ENCODE measurements at regions not wholly inside any gene's neighbourhood (a gene's known extent, or its start where the extent isn't known, plus 50 kb on each side); places are given as distances from the start of the nearest gene placed in this dataset.

GRCh38 chr1:56183151-56183550, 396.2 kb downstream of the PLPP3 start:
- H3K4me2 ChIP-seq (ENCODE audit: low read length): no peak overlapping the region
- H3K79me2 ChIP-seq (ENCODE audit: low read length): no peaks in the 10 kb centered on the region
- H3K27me3 ChIP-seq (ENCODE audit: low read depth, low read length): no peaks in the 10 kb centered on the region
- H3K4me3 ChIP-seq (ENCODE audit: low read length): no peak overlapping the region
- TF ChIP-seq CTCF (IDR thresholded peaks at IDR 0.05; ENCODE audit: low read depth, low read length): no peak
- TF ChIP-seq EZH2phosphoT487 (IDR thresholded peaks at IDR 0.05; ENCODE audit: low read depth): no peak
- no peak overlapping the region for H3K9ac ChIP-seq (ENCODE audit: low read length)
- no peaks in the 10 kb centered on the region for H3K9me3 ChIP-seq (ENCODE audit: insufficient read depth, low read length)
- H4K20me1 ChIP-seq (ENCODE audit: insufficient read depth, low read length): no peaks in the 10 kb centered on the region
- no peak overlapping the region for H2AFZ ChIP-seq (ENCODE audit: low read depth, low read length)
- no peak overlapping the region for H3K27ac ChIP-seq (ENCODE audit: low read length)
- H3K4me1 ChIP-seq (ENCODE audit: low read length): no peaks in the 10 kb centered on the region
- no peaks in the 10 kb centered on the region for H3K36me3 ChIP-seq (replicated peaks; ENCODE audit: low read depth, low read length)

- H3K79me2 ChIP-seq (ENCODE audit: low read length): no peaks in the 10 kb centered on the region
- H2AFZ ChIP-seq (ENCODE audit: low read depth, low read length): no peak overlapping the region
- TF ChIP-seq CTCF (IDR thresholded peaks at IDR 0.05; ENCODE audit: low read depth, low read length) (no peak), EZH2phosphoT487 (IDR thresholded peaks at IDR 0.05; ENCODE audit: low read depth) (no peak)
- H3K27me3 ChIP-seq (ENCODE audit: low read depth, low read length): no peaks in the 10 kb centered on the region
- H3K4me2 ChIP-seq (ENCODE audit: low read length): no peak overlapping the region
- no peaks in the 10 kb centered on the region for H4K20me1 ChIP-seq (ENCODE audit: insufficient read depth, low read length)
- H3K9me3 ChIP-seq (ENCODE audit: insufficient read depth, low read length): no peaks in the 10 kb centered on the region
- H3K36me3 ChIP-seq (replicated peaks; ENCODE audit: low read depth, low read length): no peaks in the 10 kb centered on the region
- no peak overlapping the region for H3K4me3 ChIP-seq (ENCODE audit: low read length)
- no peak overlapping the region for H3K27ac ChIP-seq (ENCODE audit: low read length)
- H3K9ac ChIP-seq (ENCODE audit: low read length): no peak overlapping the region
- H3K4me1 ChIP-seq (ENCODE audit: low read length): no peaks in the 10 kb centered on the region
These were observed 398.7 kb downstream of the PLPP3 start for GRCh38 chr1:56180520-56181190.

GRCh38 chr1:56179543-56179942, 399.8 kb downstream of the PLPP3 start:
- Histone ChIP-seq H3K9ac (ENCODE audit: low read length) (no peak overlapping the region), H3K27me3 (ENCODE audit: low read depth, low read length) (no peaks in the 10 kb centered on the region), H3K27ac (ENCODE audit: low read length) (no peak overlapping the region), H4K20me1 (ENCODE audit: insufficient read depth, low read length) (no peaks in the 10 kb centered on the region), H2AFZ (ENCODE audit: low read depth, low read length) (no peak overlapping the region), H3K36me3 (replicated peaks; ENCODE audit: low read depth, low read length) (no peaks in the 10 kb centered on the region), H3K4me1 (ENCODE audit: low read length) (no peaks in the 10 kb centered on the region), H3K4me2 (ENCODE audit: low read length) (no peak overlapping the region), H3K9me3 (ENCODE audit: insufficient read depth, low read length) (no peaks in the 10 kb centered on the region), H3K79me2 (ENCODE audit: low read length) (no peaks in the 10 kb centered on the region), H3K4me3 (ENCODE audit: low read length) (no peak overlapping the region)
- TF ChIP-seq CTCF (IDR thresholded peaks at IDR 0.05; ENCODE audit: low read depth, low read length) (no peak), EZH2phosphoT487 (IDR thresholded peaks at IDR 0.05; ENCODE audit: low read depth) (no peak)

- Histone ChIP-seq H3K4me3 (ENCODE audit: low read length) (no peak overlapping the region), H3K79me2 (ENCODE audit: low read length) (no peaks in the 10 kb centered on the region), H3K9ac (ENCODE audit: low read length) (no peak overlapping the region), H3K27ac (ENCODE audit: low read length) (no peak overlapping the region), H4K20me1 (ENCODE audit: insufficient read depth, low read length) (no peaks in the 10 kb centered on the region), H3K4me2 (ENCODE audit: low read length) (no peak overlapping the region), H3K36me3 (replicated peaks; ENCODE audit: low read depth, low read length) (no peaks in the 10 kb centered on the region), H3K27me3 (ENCODE audit: low read depth, low read length) (no peaks in the 10 kb centered on the region), H3K9me3 (ENCODE audit: insufficient read depth, low read length) (no peaks in the 10 kb centered on the region), H3K4me1 (ENCODE audit: low read length) (no peaks in the 10 kb centered on the region), H2AFZ (ENCODE audit: low read depth, low read length) (no peak overlapping the region)
- TF ChIP-seq EZH2phosphoT487 (IDR thresholded peaks at IDR 0.05; ENCODE audit: low read depth) (no peak), CTCF (IDR thresholded peaks at IDR 0.05; ENCODE audit: low read depth, low read length) (no peak)
These were observed 404.2 kb downstream of the PLPP3 start for GRCh38 chr1:56175211-56175610.

All from OCI-LY3 (cell line).